GM13977 (cell line): ENCODE measurements at regions not wholly inside any gene's neighbourhood (a gene's known extent, or its start where the extent isn't known, plus 50 kb on each side); places are given as distances from the start of the nearest gene placed in this dataset.

ENCODE experiments used
- DNase-seq: peaks from one replicate; pipeline ENCODE4 v3.0.0; 2012; ENCODE audit warnings: low spot score
- in situ Hi-C: fragments of 300-500 bp; cut with MboI; formaldehyde crosslinking; loops from one replicate; pipeline ENCODE4 v1.12.0; 2022; ENCODE audit warnings: low sequenced_read_pairs, low pct_unique_long_range_greater_than_20kb, mixed read lengths, inconsistent platforms; ENCODE audit not compliant: unreplicated experiment
- TF ChIP-seq, protein P1 (sequence below): IDR thresholded peaks from 2 replicates; pipeline ENCODE4 v1.5.1; 2012; ENCODE audit warnings: mild to moderate bottlenecking, control low read depth; ENCODE audit not compliant: insufficient read depth; ENCODE audit errors: extremely low read depth, missing control alignments

DNA sequence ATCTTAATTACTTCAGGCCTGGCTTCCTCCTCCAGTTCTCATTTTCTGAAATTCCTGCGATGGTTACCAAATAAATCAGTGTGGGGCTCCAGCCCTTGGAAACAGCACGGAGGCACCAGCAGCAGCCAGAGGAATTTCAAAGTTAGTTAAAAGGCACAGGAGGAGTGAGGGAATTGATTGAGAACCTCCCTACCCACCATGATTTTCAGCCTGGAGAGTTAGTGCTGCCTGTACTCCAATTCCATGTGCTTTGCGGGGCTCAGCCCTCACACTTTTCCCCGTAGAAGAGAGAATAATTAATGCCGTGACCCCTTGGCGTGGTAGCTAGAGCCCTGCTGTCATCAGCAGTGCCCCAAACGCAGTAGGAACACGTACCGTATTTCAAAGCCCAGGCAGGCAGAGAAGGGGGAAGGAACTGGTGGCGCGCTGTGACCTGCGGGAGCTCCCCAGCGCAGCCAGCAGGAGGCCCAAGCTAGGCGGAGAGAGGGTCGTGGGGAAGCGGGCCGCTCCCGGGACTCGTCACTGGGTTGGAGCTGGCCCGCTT is 84.0 kb upstream of the IGFBP7 start:
- in situ Hi-C loops = no loop called here
- TF ChIP-seq, protein P1, sequence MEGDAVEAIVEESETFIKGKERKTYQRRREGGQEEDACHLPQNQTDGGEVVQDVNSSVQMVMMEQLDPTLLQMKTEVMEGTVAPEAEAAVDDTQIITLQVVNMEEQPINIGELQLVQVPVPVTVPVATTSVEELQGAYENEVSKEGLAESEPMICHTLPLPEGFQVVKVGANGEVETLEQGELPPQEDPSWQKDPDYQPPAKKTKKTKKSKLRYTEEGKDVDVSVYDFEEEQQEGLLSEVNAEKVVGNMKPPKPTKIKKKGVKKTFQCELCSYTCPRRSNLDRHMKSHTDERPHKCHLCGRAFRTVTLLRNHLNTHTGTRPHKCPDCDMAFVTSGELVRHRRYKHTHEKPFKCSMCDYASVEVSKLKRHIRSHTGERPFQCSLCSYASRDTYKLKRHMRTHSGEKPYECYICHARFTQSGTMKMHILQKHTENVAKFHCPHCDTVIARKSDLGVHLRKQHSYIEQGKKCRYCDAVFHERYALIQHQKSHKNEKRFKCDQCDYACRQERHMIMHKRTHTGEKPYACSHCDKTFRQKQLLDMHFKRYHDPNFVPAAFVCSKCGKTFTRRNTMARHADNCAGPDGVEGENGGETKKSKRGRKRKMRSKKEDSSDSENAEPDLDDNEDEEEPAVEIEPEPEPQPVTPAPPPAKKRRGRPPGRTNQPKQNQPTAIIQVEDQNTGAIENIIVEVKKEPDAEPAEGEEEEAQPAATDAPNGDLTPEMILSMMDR = no peak
- no peak for DNase-seq

DNA sequence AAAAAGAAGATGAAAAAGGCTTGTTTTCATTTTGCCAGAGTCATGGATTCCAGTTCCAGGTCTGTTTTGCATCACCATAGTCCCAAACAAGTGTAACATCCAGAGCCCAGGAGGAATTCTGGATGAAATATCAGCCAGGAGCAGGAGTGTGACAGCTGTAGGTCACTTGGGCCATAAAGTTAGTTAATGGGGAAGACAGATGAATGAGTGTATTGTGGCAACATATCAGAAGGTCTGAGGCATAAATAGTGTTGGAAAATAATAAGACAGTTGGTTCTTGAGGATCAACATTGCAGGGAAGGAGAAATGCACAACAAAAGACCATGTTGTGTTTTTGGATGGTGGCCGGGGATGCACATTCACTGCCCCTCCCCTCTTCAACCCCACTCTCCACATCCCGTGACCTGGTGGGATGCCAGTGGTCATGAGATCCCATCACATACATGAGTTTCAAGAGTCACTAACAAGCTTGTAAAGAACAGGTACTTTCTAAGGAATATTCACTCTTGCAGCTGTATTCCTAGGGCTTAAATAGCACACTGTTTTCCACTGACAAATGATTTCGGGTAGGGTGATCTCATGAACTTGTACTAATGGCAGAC is 83.1 kb upstream of the IGFBP7 start:
- in situ Hi-C loops = no loop called here
- no peak for DNase-seq
- TF ChIP-seq, protein P1 = no peak

DNA sequence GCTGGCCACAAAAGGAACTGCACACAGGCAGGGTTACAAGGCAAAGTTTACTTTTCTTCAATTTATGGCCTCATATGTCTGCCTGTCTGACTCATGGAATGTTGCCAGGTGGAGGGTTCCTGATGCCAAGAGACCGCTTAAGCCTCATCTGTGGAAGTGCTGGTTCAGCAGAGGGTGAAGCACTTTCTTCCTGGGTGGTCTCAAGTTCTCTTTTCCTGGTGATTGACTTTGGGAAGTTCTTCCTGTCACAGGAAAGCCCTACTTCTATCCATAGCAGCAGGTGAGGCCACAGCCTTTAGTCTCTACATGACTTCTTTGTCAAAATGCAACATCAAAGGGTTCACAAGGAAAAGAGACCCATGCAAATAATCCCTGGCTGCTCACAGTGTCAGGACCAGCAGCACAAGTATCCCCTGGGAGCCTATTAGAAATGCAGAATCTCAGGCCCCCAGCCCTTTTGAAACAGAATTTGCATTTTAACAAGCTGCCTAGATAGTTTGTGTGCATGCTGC is 81.4 kb upstream of the IGFBP7 start:
- TF ChIP-seq, protein P1 = no peak
- in situ Hi-C loops = no loop called here
- no peak for DNase-seq

DNA sequence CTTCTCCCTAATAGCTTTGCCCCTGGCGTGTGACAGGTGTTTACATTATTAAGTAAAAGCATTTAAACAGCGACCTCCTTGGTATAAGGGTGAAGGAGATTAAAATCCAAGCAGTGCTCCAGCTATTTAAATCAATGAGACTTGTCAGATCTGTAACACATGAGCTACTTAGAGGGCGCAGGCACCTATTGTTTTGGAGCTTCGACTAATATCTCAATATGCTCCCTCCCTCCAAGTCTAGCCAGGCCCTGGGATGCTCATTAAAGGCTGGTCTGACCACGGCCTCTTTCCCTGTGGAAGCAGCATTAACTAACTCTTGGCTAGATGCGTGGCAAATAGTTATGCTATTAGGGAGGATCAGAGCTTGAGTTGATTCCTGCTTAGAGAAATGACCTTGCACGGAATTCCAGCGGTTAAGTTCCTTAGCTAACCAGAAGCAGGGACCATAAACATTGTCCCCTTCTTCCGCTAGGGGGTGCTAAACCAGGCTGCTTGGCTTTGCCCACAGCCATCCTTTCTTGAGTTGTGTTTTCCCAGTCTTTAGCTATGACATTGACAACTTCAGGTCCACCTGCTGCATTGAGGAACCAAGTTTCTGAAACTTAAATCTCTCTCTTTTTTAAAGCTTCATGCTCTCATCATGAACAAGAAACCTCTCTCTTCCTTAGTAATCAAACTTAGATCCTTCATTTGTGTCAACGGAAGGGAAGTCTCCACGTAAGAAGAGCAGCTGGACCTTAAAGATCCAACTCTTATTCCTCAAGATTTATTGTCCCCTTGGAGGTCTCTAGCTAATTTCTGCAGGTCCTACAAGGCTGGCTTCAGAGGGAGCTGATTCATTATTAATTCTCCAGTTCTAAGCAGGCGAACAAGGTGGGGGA is 80.7 kb upstream of the IGFBP7 start:
- TF ChIP-seq, protein P1 = peak; percentile 69
- in situ Hi-C loops = no loop called here

DNA sequence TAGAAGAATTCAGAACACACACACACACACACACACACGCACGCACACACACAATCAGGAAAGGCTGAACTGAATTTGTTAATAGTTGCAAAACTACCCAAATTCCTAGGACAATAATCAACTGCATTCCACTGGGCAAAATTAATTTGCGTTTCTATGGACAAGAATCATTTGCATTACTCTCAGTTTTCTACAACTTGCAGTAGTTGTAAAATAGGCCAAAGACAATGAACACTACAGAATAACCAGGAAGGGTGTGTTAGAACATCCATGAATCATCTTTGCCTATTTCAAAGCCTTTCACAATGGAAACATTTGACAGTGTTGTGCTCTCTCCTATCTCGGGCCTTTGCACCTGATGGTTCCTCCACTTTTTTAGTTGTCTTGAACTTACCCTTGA is 77.1 kb upstream of the IGFBP7 start:
- in situ Hi-C loops = no loop called here
- no peak for DNase-seq
- TF ChIP-seq, protein P1 = no peak

More for the DNA sequence above, 80.7 kb upstream of the IGFBP7 start:
- peak; percentile 60 for DNase-seq

DNA sequence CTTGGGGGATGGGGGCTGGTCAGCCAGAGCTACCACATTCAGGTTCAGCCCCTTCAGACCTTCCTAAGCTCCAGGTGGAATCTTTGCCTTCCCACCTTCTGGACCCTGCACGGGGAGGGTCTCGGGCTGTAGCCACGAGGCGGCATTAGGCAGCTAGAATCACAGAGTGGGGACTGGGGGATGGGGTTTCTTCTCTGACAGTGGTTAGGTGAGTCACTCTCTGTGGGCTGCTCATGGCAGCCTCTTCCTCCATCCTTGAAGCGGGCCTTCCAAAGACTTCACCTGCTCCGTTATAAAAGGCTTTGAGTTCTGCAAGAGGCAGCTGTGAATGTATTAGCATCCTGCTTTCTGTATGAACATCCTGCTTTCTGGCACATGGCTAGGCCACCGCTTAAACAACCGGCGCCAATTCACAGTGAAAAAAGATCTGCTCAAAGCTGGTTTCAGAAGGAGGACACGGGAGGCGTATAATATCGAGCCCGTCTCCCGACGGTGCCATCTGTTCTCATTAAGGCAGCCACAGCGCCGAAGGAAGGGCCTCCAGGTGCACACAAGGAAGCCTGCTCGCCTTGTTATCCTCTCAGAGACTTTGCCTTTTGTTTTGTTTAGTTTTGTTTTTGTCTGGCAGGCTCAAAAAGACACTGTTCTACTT is 74.3 kb upstream of the IGFBP7 start:
- DNase-seq = no peak
- TF ChIP-seq, protein P1 = no peak
- in situ Hi-C loops = no loop called here
